Activated naive CD8-positive, alpha-beta T cell treated with anti-CD3 and anti-CD28 coated beads for 36 hours (primary cell): ENCODE measurements at regions not wholly inside any gene's neighbourhood (a gene's known extent, or its start where the extent isn't known, plus 50 kb on each side); places are given as distances from the start of the nearest gene placed in this dataset.
"Not testable (repeated sequence)": the region's sequence is repeated elsewhere in the genome, so short reads cannot be mapped to it uniquely, and the experiment has no call there.

Experiments used
- DNase-seq: peaks from one replicate; pipeline ENCODE4 v3.0.0; 2021
- H3K27ac Mint-ChIP-seq: one replicate; pipeline ENCODE4 v1.8.0; 2022; ENCODE audit warnings: mild to moderate bottlenecking, moderate library complexity, mixed read lengths
- H3K27me3 Mint-ChIP-seq: one replicate; pipeline ENCODE4 v1.8.0; 2022; ENCODE audit warnings: mild to moderate bottlenecking, mixed read lengths
- H3K36me3 Mint-ChIP-seq: one replicate; pipeline ENCODE4 v1.8.0; 2021; ENCODE audit warnings: mild to moderate bottlenecking, mixed read lengths
- H3K4me1 Mint-ChIP-seq: one replicate; pipeline ENCODE4 v1.8.0; 2021; ENCODE audit warnings: mixed read lengths
- H3K4me3 Mint-ChIP-seq: one replicate; pipeline ENCODE4 v1.8.0; 2022; ENCODE audit warnings: mild to moderate bottlenecking, moderate library complexity, mixed read lengths
- H3K9me3 Mint-ChIP-seq: one replicate; pipeline ENCODE4 v1.8.0; 2022; ENCODE audit warnings: mixed read lengths

DNA sequence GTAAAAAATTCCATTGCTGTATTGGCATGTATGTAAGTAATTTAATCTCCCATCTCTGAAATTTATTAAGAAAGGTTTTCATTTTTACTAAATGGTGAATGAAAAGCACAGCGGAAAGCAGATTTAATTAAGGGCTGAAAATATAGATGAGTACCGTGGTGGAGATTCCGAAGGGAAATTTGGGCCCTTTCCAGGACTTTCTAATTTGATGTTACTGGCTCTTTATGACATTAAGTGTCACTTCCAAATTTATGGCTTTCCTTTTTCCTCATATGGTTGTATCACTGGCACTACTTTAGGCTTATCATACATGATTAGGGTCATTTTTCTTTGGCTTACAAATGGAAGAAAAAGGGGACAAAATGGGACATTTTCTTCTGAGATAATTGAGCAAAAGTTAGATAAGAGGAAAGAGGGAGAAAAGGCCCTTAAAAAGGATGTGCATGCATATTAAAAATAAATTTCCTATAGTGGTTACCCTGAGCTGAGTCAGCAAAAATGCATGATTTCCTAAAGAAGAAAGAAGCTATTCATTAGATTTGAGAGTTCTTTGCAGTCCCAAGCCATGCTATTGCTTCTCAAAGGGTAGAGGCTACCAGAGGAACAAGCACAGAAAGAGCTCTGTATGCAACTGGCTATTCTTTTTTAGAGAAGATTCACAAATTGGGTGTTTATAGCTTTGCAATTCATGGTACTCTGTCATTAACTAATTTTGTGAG is 74.9 kb upstream of the CNIH3 start:
- Mint-ChIP-seq H3K4me3 (no peak overlapping the region), H3K27me3 (peaks cover 9% of the 10 kb centered on the region), H3K36me3 (no peaks in the 10 kb centered on the region), H3K9me3 (no peaks in the 10 kb centered on the region), H3K4me1 (peaks cover 14% of the 10 kb centered on the region), H3K27ac (no peak overlapping the region)
- no peak for DNase-seq

DNA sequence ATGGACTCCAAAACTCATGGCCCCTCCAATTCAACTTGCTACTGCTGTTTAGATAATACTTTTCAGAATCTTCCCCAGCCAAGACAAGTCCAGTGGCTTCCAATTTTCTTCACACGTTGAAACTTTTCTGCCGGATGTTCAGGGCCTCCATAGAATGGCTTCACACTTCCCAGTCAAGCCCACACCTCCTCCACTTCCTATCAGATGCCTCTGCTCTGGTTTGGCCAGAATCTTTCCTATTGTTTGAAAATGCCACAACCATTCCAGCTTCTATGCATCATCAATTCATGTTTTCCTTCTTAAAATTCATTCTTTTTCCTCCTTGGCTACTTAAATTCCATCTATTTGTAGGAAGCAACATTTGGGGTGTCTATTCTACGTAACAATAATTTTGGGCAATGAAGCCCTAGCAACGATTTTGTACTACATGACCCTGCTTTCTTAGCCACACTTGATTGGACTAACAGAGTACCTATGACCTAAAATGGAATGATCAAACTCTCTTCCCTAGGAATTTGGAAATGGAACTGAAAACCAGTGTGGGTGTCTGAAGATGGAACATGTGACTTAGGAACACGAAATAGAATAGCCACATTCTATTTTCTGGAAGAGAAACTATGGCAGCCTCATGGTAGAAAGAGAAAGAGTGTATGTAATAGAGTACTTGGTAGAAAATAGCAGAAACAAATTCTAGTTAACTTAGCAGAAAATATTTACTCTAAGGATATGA is 74.1 kb upstream of the CNIH3 start:
- Mint-ChIP-seq H3K4me3 (no peak overlapping the region), H3K4me1 (peaks cover 14% of the 10 kb centered on the region), H3K27ac (no peak overlapping the region), H3K27me3 (peaks cover 9% of the 10 kb centered on the region), H3K36me3 (no peaks in the 10 kb centered on the region), H3K9me3 (no peaks in the 10 kb centered on the region)
- no peak for DNase-seq

GRCh38 chr1:224542783-224543440 is 73.2 kb upstream of the CNIH3 start:
- no peaks in the 10 kb centered on the region for H3K36me3 Mint-ChIP-seq
- peaks cover 9% of the 10 kb centered on the region for H3K27me3 Mint-ChIP-seq
- peak; percentile 20 for DNase-seq
- H3K27ac Mint-ChIP-seq, result peak overlapping the region; percentile 45
- H3K4me3 Mint-ChIP-seq, result no peak overlapping the region
- peaks cover 14% of the 10 kb centered on the region for H3K4me1 Mint-ChIP-seq
- no peaks in the 10 kb centered on the region for H3K9me3 Mint-ChIP-seq

DNA sequence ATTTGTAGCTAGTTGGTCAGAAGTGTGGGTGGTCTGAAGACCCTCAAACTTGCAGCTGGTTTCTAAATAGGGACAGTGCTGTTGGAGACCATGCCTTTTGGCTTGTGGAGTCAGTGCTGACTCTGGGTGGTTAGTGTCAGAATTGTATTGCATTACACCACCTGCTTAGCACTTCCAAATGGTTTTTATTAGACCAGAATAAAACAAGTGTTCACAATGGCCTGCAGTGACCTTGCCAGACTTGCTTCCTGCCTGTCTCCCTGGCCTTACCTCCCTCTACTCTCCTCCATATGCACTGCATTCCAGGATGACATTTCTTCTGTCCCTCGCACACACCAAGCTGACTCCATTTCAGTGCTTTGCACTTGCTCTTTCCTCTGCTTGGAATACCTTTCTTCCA is 72.7 kb upstream of the CNIH3 start:
- no peaks in the 10 kb centered on the region for H3K9me3 Mint-ChIP-seq
- peaks cover 14% of the 10 kb centered on the region for H3K4me1 Mint-ChIP-seq
- H3K4me3 Mint-ChIP-seq, result no peak overlapping the region
- peaks cover 9% of the 10 kb centered on the region for H3K27me3 Mint-ChIP-seq
- H3K36me3 Mint-ChIP-seq, result no peaks in the 10 kb centered on the region
- DNase-seq, result no peak
- H3K27ac Mint-ChIP-seq, result no peak overlapping the region

DNA sequence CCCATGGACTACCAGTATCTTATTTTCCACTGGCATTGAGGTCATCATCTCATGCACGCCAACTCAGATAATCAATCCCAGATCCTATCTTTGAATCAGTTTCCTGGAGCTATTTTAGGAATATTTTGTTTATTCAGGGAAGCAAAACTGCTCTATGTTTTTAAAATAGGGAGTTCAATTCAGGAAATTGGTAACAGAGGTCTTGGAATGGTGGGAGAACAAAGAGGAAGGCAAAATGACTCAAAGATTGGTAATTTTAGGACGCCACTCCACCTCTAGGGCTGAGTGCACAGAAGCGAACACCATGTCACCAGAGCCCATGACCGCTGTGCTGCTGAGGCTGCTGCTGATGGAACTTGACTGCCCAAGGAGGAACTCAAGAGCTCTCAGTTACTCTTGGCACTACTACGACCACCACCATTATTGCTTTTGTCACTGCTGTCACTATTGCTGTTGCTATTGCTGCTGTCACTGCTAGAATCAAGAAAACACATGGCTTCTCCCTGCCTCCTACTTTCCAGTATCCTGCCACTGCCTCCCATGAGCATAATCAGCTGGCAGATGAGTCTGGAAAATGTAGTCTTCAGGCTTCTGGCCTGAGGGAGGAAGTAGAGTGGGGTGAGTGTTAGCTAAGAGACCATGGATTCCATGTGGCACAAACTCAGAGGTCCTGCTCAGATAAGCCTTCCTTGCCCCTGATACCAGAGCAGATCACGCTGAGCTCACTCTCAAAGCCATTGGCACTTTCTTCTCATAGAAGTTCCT is 71.6 kb upstream of the CNIH3 start:
- H3K4me3 Mint-ChIP-seq, result no peak overlapping the region
- no peak overlapping the region for H3K27ac Mint-ChIP-seq
- peaks cover 14% of the 10 kb centered on the region for H3K4me1 Mint-ChIP-seq
- no peaks in the 10 kb centered on the region for H3K36me3 Mint-ChIP-seq
- no peaks in the 10 kb centered on the region for H3K9me3 Mint-ChIP-seq
- no peak for DNase-seq
- H3K27me3 Mint-ChIP-seq, result peaks cover 7% of the 10 kb centered on the region

GRCh38 chr1:224545571-224545970 is 70.5 kb upstream of the CNIH3 start:
- DNase-seq, result no peak
- H3K27ac Mint-ChIP-seq, result no peak overlapping the region
- peaks cover 11% of the 10 kb centered on the region for H3K4me1 Mint-ChIP-seq
- no peak overlapping the region for H3K4me3 Mint-ChIP-seq
- H3K9me3 Mint-ChIP-seq, result no peaks in the 10 kb centered on the region
- H3K36me3 Mint-ChIP-seq, result no peaks in the 10 kb centered on the region
- H3K27me3 Mint-ChIP-seq, result no peaks in the 10 kb centered on the region

DNA sequence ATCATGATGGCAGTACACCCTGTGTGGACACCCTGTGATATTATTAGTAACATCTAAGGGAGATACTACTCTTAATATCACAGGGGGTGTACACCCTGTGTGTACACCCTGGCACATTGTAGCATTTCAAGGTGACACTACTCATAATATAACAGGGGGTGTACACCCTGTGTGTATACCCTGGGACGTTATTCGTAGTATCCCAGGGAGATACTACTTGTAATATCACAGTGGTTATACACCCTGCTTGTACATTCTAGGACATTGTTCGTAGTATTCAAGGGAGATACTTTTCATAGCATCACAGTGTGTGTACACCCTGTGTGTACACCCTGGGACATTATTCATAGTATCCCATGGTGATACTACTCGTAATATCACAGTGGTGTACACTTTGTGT is 67.4 kb upstream of the CNIH3 start:
- H3K9me3 Mint-ChIP-seq, result no peaks in the 10 kb centered on the region
- H3K4me1 Mint-ChIP-seq, result no peaks in the 10 kb centered on the region
- H3K27ac Mint-ChIP-seq, result no peak overlapping the region
- H3K4me3 Mint-ChIP-seq, result no peak overlapping the region
- no peaks in the 10 kb centered on the region for H3K27me3 Mint-ChIP-seq
- H3K36me3 Mint-ChIP-seq, result no peaks in the 10 kb centered on the region
- no peak for DNase-seq

GRCh38 chr1:224551189-224551588 is 64.9 kb upstream of the CNIH3 start:
- not testable (repeated sequence) for H3K4me3 Mint-ChIP-seq, H3K9me3 Mint-ChIP-seq, H3K4me1 Mint-ChIP-seq, H3K36me3 Mint-ChIP-seq, H3K27ac Mint-ChIP-seq, H3K27me3 Mint-ChIP-seq, DNase-seq

DNA sequence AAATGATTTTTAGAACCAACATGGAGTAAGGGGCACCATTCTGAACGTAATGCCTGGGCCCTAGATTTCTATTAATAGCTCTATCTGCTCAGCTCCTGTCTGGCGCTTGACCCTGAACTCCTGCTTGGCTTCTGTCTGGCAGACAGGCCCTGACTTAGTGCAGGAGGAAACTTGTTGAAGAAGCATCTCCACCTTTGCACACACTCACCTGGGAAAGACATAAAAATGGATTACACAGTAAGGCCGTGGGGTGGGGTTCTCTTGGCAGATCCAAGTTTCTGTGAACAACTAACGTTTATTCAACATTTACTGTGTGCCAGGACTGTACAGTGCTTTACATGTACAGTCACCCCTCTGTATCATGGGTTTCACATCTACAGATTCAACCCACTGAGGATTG is 62.1 kb upstream of the CNIH3 start:
- H3K36me3 Mint-ChIP-seq, result no peaks in the 10 kb centered on the region
- H3K27me3 Mint-ChIP-seq, result no peaks in the 10 kb centered on the region
- H3K27ac Mint-ChIP-seq, result no peak overlapping the region
- no peak for DNase-seq
- H3K4me1 Mint-ChIP-seq, result no peaks in the 10 kb centered on the region
- no peak overlapping the region for H3K4me3 Mint-ChIP-seq
- no peaks in the 10 kb centered on the region for H3K9me3 Mint-ChIP-seq

DNA sequence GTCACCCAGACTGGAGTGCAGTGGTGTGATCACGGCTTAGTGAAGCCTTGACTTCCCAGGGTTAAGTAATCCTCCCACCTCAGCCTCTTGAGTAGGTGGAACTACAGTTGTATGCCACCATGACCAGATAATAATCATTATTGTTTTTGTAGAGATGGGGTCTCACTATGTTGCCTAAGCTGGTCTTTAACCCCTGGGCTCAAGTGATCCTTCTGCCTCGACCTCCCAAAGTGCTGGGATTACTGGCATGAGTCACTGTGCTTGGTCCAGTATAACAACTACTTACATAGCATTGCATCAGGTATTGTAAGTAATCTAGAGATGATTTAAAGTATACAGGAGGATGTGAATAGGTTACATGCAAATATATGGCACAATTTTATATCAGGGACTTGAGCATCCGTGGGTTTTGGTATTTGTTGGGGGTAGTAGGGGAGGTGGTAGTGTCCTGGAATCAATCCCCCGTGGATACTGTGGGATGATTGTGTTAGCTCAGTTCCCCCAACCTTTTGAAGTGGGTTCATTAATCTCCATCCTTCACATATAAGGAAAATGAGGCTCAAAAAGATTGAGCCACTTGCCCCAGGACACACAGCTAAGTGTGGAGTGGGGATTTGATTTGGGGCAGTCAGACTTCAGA is 61.4 kb upstream of the CNIH3 start:
- no peaks in the 10 kb centered on the region for H3K9me3 Mint-ChIP-seq
- H3K27me3 Mint-ChIP-seq, result no peaks in the 10 kb centered on the region
- no peak for DNase-seq
- no peaks in the 10 kb centered on the region for H3K36me3 Mint-ChIP-seq
- no peak overlapping the region for H3K27ac Mint-ChIP-seq
- no peak overlapping the region for H3K4me3 Mint-ChIP-seq
- H3K4me1 Mint-ChIP-seq, result no peaks in the 10 kb centered on the region

DNA sequence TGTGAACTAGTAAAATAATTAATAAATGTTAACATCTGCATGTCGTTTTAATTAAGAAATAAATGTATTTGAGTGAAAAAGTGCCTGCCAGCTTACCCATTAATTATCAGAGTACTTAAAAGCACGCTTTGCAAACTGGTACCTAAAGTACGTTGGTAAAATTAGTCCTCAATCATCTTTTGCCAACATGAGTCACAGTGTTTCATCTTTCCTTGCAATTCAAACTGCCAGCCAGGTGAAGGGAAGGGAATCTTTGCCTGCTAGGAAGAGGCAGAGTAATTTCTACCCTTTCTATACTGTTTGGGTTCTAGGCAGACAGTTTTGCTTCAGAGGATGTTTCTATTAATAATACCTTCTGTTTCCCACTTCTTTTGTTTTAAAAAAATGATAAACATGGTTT is 57.2 kb upstream of the CNIH3 start:
- H3K27me3 Mint-ChIP-seq, result no peaks in the 10 kb centered on the region
- H3K4me3 Mint-ChIP-seq, result no peak overlapping the region
- H3K9me3 Mint-ChIP-seq, result peaks cover 3% of the 10 kb centered on the region
- no peaks in the 10 kb centered on the region for H3K4me1 Mint-ChIP-seq
- no peak for DNase-seq
- H3K27ac Mint-ChIP-seq, result no peak overlapping the region
- H3K36me3 Mint-ChIP-seq, result peaks cover 2% of the 10 kb centered on the region

DNA sequence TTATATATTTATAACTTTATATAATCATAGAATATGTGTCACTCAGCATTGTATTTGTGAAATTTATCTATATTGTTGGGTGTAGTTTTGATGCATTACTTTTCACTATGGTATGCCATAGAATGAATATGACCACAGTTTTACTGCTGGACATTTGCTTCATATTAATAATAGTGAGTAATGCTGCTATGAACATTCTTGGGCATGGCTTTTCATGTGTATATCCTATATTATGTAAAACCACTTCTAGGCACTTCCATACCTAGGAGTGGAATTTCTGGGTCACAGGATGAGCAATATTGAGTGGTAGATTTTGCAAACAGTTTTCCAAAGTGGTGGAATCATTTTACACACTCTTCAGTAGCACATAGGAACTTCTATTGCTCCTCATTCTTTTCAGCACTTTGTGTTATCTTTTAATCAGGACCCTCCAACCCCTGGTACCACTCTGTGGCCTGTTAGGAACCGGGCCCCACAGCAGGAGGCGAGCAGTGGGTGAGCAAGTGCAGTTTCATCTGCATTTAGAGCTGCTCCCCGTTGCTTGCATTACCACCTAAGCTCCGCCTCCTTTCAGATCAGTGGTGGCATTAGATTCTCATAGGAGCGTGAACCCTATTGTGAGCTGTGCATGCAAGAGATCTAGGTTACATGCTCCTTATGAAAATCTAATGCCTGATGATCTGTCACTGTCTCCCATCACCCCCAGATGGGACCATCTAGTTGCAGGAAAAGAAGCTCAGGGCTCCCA is 56.0 kb upstream of the CNIH3 start:
- Mint-ChIP-seq H3K4me1 (no peaks in the 10 kb centered on the region), H3K36me3 (peaks cover 2% of the 10 kb centered on the region), H3K9me3 (peaks cover 3% of the 10 kb centered on the region), H3K27ac (no peak overlapping the region), H3K27me3 (no peaks in the 10 kb centered on the region), H3K4me3 (no peak overlapping the region)
- no peak for DNase-seq

DNA sequence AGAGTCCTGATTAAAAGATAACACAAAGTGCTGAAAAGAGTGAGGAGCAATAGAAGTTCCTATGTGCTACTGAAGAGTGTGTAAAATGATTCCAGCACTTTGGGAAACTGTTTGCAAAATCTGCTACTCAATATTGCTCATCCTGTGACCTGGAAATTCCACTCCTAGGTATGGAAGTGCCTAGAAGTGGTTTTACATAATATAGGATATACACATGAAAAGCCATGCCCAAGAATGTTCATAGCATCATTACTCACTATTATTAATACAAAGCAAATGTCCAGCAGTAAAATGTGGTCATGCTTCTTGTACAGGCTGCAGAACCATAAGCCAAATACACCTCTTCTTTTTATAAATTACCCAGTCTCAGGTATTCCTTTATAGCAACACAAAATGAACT is 53.2 kb upstream of the CNIH3 start:
- not testable (repeated sequence) for H3K27ac Mint-ChIP-seq, DNase-seq, H3K4me1 Mint-ChIP-seq, H3K36me3 Mint-ChIP-seq, H3K4me3 Mint-ChIP-seq, H3K27me3 Mint-ChIP-seq, H3K9me3 Mint-ChIP-seq

GRCh38 chr1:224563666-224564065 is 52.5 kb upstream of the CNIH3 start:
- H3K27ac Mint-ChIP-seq, result no peak overlapping the region
- no peak for DNase-seq
- H3K4me3 Mint-ChIP-seq, result no peak overlapping the region
- H3K36me3 Mint-ChIP-seq, result peaks cover 2% of the 10 kb centered on the region
- no peaks in the 10 kb centered on the region for H3K27me3 Mint-ChIP-seq
- H3K4me1 Mint-ChIP-seq, result no peaks in the 10 kb centered on the region
- H3K9me3 Mint-ChIP-seq, result peaks cover 3% of the 10 kb centered on the region
